Thoracic aorta (tissue), 2 donors: ENCODE measurements at regions not wholly inside any gene's neighbourhood (a gene's known extent, or its start where the extent isn't known, plus 50 kb on each side); places are given as distances from the start of the nearest gene placed in this dataset.
"Not testable (repeated sequence)": the region's sequence is repeated elsewhere in the genome, so short reads cannot be mapped to it uniquely, and the experiment has no call there.

Experiments used
- ATAC-seq: fragments of 150-250 bp; one replicate; pipeline ENCODE4 v1.8.0; 2017; ENCODE audit warnings: low read depth; ENCODE audit not compliant: insufficient number of reproducible peaks, low FRiP score
- DNase-seq: peaks from one replicate; pipeline ENCODE4 v3.0.0-alpha.2; 2020; ENCODE audit warnings: low spot score
- H3K27ac ChIP-seq, 2 donors: fragments of 200-600 bp; sonication (generic); 1 replicate in 1 of 2; 2 replicates in 1 of 2; pipeline ENCODE4 v1.5.1; 2016; ENCODE audit warnings: mild to moderate bottlenecking in 2 of 2, moderate library complexity in 2 of 2
- H3K27me3 ChIP-seq: fragments of 200-600 bp; sonication (generic); replicated peaks from 2 replicates; pipeline ENCODE4 v1.6.0; 2016; ENCODE audit warnings: mild to moderate bottlenecking; ENCODE audit not compliant: insufficient read depth
- H3K36me3 ChIP-seq: fragments of 200-600 bp; sonication (generic); one replicate; pipeline ENCODE4 v1.5.1; 2016
- H3K4me1 ChIP-seq, 2 donors: fragments of 200-600 bp; sonication (generic); 1 replicate in 1 of 2; 2 replicates in 1 of 2; pipeline versions ENCODE4 v1.5.1 to v1.6.0; 2016; ENCODE audit warnings: low read depth in 2 of 2, mild to moderate bottlenecking in 1 of 2; ENCODE audit not compliant: control insufficient read depth in 1 of 2
- H3K4me3 ChIP-seq: fragments of 200-600 bp; sonication (generic); 2 replicates; pipeline ENCODE4 v1.5.1; 2016; ENCODE audit warnings: mild to moderate bottlenecking
- H3K9me3 ChIP-seq: fragments of 200-600 bp; sonication (generic); 2 replicates; pipeline ENCODE4 v1.5.1; 2016
- TF ChIP-seq, protein P1 (sequence below): fragments of 200-600 bp; sonication (generic); IDR thresholded peaks from one replicate; pipeline ENCODE4 v1.5.1; 2019; ENCODE audit warnings: antibody characterized with exemption

DNA sequence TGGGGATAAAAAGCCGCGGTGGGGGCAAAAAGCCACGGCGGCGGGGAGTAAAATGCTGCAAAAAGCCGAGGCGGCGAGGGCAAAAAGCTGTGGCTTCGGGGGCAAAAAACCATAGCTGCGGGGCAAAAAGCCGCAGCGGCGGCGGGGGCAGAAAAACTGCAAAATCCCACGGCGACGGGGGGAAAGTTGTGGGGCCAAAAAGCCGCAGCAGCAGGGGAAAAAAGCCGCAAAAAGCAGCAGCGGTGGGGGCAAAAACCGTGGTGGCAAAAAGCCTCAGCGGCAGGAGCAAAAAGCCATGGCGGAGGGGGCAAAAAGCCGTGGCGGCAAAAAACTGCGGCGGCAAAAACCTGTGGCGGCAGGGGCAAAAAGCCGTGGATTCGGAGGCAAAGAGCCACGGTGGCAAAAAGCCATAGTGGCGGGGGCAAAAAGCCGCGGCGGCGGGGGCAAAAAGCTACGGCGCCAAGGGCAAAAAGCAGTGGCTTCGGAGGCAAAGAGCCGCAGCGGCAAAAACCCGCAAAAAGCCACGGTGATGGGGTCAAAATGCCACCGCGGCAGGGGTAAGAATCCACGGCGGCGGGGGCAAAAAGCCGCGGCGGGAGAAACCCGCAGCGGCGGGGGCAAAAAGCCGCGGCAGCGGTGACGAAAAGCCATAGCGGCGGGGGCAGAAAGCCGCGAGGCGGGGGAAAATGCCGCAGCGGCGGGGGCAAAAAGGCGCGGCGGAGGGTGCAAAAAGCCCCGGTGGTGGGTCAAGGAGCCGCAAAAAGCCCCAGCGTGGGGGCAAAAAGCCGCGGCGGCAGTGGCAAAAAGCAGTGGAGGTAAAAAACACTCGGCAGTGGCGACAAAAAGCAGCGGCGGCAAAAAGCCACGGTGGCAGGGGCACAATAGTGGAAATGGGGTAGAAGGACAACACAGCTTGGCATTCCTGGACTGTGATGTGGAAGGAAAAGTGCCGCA lies 192.8 kb downstream of the SHCBP1 start:
- H3K36me3 ChIP-seq = no peaks in the 10 kb centered on the region
- no peaks in the 10 kb centered on the region for H3K9me3 ChIP-seq
- ATAC-seq (no peak), DNase-seq (no peak)
- no peaks in the 10 kb centered on the region for H3K27me3 ChIP-seq
- H3K27ac ChIP-seq = no peak overlapping the region
- no peaks in the 10 kb centered on the region for H3K4me1 ChIP-seq
- H3K4me3 ChIP-seq = no peak overlapping the region
- TF ChIP-seq, protein P1, sequence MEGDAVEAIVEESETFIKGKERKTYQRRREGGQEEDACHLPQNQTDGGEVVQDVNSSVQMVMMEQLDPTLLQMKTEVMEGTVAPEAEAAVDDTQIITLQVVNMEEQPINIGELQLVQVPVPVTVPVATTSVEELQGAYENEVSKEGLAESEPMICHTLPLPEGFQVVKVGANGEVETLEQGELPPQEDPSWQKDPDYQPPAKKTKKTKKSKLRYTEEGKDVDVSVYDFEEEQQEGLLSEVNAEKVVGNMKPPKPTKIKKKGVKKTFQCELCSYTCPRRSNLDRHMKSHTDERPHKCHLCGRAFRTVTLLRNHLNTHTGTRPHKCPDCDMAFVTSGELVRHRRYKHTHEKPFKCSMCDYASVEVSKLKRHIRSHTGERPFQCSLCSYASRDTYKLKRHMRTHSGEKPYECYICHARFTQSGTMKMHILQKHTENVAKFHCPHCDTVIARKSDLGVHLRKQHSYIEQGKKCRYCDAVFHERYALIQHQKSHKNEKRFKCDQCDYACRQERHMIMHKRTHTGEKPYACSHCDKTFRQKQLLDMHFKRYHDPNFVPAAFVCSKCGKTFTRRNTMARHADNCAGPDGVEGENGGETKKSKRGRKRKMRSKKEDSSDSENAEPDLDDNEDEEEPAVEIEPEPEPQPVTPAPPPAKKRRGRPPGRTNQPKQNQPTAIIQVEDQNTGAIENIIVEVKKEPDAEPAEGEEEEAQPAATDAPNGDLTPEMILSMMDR = no peak

DNA sequence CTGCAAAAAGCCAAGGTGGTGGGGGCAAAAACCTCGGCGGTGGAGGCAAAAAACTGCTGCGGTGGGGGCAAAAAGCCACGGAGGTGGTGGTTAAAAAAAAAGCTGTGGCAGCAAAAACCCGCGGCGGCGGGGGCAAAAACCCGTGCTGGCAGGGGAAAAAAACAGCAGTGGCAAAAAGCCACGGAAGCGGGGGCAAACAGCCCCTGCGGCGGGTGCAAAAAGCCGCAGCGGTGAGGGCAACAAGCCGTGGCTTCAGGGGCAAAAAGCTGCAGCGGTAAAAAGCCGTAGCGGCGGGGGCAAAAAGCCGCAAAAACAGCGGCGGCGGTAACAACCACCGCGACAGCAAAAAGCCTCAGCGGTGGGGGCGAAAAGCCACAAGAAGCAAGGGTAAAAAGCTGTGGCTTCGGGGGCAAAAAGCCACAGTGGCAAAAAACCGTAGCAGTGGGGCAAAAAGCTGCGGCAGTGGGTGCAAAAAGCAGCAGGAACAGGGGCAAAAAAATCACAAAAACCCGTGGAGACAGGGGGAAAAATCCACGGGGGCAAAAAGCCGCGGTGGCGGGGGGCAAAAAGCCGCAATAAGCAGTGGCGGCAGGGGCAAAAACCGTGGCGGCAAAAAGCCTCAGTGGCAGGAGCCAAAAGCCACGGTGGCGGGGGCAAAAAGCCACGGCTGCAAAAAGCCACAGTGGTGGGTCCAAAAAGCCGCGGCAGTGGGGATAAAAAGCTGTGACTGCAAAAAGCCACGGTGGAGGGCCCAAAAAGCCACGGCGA lies 193.7 kb downstream of the SHCBP1 start:
- Histone ChIP-seq H3K9me3 (no peaks in the 10 kb centered on the region), H3K4me3 (no peak overlapping the region), H3K27me3 (no peaks in the 10 kb centered on the region), H3K27ac (no peak overlapping the region), H3K4me1 (no peaks in the 10 kb centered on the region), H3K36me3 (no peaks in the 10 kb centered on the region)
- DNase-seq (no peak), ATAC-seq (no peak)
- TF ChIP-seq, protein P1 = no peak

DNA sequence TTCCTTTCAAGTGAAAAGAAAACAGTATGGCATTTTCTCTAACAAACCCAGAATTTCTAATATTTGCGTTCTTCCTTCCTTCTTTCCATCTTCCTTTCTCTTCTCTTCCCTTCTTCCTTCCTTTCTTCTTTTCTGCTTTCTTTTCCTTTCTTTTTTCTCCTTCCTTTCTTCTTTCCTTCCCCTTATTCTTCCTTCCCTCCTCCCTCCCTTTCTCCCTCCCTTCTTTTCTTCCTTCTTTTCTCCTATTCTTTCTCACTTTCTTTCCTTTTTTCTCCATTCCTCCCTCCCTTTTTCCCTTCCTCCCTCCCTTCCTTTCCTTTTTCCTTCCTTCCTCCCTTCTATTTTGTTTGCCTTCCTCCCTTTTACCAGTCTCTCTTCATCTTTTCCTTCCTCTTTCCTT lies 194.8 kb downstream of the SHCBP1 start:
- H3K4me3 ChIP-seq = no peak overlapping the region
- no peak for DNase-seq

DNA sequence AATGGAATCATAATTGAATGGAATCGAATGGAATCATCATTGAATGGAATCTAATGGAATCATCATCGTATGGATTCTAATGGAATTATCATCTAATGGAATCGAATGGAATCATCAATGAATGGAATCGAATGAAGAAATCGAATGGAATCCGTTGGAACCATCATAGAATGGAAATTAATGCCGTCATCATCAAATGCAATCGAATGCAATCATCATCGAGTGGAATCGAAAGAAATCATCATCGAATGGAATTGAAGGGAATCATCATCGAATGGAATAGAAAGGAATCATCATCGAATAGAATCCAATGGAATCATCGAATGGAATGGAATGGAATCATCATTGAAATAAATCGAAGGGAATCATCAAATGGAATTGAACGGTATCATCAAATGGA lies 217.2 kb downstream of the SHCBP1 start:
- no peak for ATAC-seq
- H3K4me3 ChIP-seq = no peak overlapping the region
- no peak overlapping the region for H3K27ac ChIP-seq
- DNase-seq = no peak
- no peaks in the 10 kb centered on the region for H3K4me1 ChIP-seq
- TF ChIP-seq, protein P1 = no peak
- H3K9me3 ChIP-seq = no peaks in the 10 kb centered on the region
- no peaks in the 10 kb centered on the region for H3K36me3 ChIP-seq
- no peaks in the 10 kb centered on the region for H3K27me3 ChIP-seq

More for the DNA sequence above, 194.8 kb downstream of the SHCBP1 start:
- Histone ChIP-seq H3K36me3 (no peaks in the 10 kb centered on the region), H3K9me3 (no peaks in the 10 kb centered on the region), H3K27me3 (no peaks in the 10 kb centered on the region), H3K27ac (no peak overlapping the region), H3K4me1 (no peaks in the 10 kb centered on the region)
- TF ChIP-seq, protein P1 = no peak
- ATAC-seq = no peak

DNA sequence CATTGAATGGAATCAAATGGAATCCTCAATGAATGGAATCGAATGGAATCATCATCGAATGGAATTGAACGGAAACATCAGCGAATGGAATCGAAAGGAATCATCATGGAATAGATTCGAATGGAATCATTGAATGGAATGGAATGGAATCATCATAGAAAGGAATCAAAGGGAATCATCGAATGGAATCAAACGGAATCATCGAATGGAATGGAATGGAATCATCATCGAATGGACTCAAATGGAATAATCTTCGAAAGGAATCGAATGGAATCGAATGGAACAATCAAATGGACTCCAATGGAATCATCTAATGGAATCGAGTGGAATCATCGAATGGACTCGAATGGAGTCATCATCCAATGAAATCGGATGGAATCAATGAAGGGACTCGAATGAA lies 222.6 kb downstream of the SHCBP1 start:
- not testable (repeated sequence) for DNase-seq, H3K36me3 ChIP-seq, H3K9me3 ChIP-seq, H3K4me1 ChIP-seq, ATAC-seq, H3K27me3 ChIP-seq, H3K4me3 ChIP-seq, H3K27ac ChIP-seq

DNA sequence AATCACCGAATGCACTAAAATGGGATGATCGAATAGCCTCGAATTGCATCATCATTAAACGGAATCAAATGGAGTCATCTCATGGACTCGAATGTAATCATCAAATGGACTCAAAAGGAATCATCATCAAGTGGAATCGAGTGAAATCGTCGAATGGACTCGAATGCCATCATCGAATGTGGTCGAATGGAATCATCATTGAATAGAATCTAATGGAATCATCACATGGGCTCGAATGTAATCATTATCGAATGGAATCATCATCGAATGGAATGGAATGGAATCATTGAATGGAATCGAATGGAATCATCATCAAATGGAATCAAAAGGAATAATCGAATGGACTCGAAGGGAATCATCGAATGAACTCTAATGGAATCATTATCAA lies 224.3 kb downstream of the SHCBP1 start:
- not testable (repeated sequence) for H3K4me3 ChIP-seq, DNase-seq, ATAC-seq, H3K36me3 ChIP-seq, H3K9me3 ChIP-seq, H3K27ac ChIP-seq, H3K27me3 ChIP-seq, H3K4me1 ChIP-seq

DNA sequence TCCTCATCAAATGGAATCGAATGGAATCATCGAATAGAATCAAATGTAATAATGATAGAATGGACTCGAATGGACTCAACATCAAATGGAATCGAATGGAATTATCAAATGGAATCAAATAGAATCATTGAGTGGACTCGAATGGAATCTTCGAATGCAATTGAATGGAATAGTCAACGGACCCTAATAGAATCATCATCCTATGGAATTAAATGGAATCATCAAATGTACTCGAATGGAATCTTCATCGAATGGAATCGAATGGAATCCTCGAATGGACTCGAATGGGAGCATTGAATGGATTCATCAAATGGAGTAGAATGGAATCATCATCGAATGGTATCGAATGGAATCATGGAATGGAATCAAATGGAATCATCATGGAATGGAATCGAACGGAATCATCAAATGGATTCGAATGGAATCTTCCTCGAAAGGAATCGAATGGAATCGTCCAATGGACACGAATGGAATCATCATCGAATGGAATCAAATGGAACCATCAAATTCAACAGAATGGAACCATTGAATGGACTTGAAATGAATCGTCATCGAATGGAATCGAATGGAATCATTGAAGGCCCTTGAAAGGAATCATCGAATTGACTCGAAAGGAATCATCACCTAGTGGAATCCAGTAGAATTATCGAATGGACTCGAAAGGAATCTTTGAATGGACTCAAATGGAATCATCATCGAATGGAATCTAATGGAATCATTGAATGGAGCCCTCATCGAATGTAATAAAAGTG lies 224.9 kb downstream of the SHCBP1 start:
- not testable (repeated sequence) for DNase-seq

DNA sequence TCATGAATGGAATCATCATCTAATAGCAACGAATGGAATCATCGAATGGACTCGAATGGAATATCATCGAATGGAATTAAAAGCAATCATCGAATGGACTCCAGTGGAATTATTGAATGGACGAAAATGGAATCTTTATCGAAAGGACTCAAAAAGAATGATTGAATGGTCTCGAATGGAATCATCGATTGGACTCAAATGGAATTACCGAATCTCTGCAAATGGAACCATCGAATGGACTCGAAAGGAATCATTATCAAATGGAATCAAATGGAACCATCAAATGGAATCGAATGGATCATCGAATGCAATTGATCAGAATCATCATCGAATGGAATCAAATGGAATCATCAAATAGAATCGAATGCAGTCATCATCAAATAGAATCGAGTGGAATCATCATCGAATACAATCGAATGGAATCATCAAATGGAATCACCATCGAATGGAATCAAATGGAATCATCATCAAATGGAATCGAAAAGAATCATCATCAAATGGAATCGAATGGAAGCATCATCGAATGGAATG lies 225.7 kb downstream of the SHCBP1 start:
- not testable (repeated sequence) for H3K36me3 ChIP-seq, ATAC-seq, H3K4me1 ChIP-seq, DNase-seq, H3K9me3 ChIP-seq, H3K27ac ChIP-seq, H3K27me3 ChIP-seq, H3K4me3 ChIP-seq

More for the DNA sequence above, 224.9 kb downstream of the SHCBP1 start:
- not testable (repeated sequence) for H3K27me3 ChIP-seq, H3K9me3 ChIP-seq, H3K36me3 ChIP-seq, H3K27ac ChIP-seq, ATAC-seq, H3K4me3 ChIP-seq, H3K4me1 ChIP-seq
